Loucy (cell line): ENCODE measurements at regions not wholly inside any gene's neighbourhood (a gene's known extent, or its start where the extent isn't known, plus 50 kb on each side); places are given as distances from the start of the nearest gene placed in this dataset.

Experiments
- H2AFZ ChIP-seq: fragments of 200-600 bp; sonication (generic); 2 replicates; pipeline ENCODE4 v1.6.0; 2016; ENCODE audit warnings: antibody characterized with exemption, mild to moderate bottlenecking, low read length, moderate library complexity
- H3F3A ChIP-seq: fragments of 200-600 bp; 2 replicates; pipeline ENCODE4 v1.6.0; 2016; ENCODE audit warnings: antibody characterized with exemption, low read depth, mild to moderate bottlenecking
- H3K27me3 ChIP-seq: fragments of 200-600 bp; sonication (generic); 2 replicates; pipeline ENCODE4 v1.6.1; 2014; ENCODE audit warnings: low read length, mild to moderate bottlenecking; ENCODE audit not compliant: insufficient read depth, poor library complexity, severe bottlenecking
- H3K36me3 ChIP-seq: fragments of 200-600 bp; sonication (generic); 2 replicates; pipeline ENCODE4 v1.6.1; 2016; ENCODE audit warnings: low read length; ENCODE audit not compliant: insufficient read depth
- H3K4me1 ChIP-seq: fragments of 200-600 bp; sonication (generic); 2 replicates; pipeline ENCODE4 v1.5.1; 2014; ENCODE audit warnings: low read length, mild to moderate bottlenecking; ENCODE audit not compliant: insufficient read depth, poor library complexity, severe bottlenecking
- H3K4me2 ChIP-seq: fragments of 200-600 bp; sonication (generic); 2 replicates; pipeline ENCODE4 v1.6.0; 2014; ENCODE audit warnings: antibody characterized with exemption, low read length, low read depth, mild to moderate bottlenecking; ENCODE audit not compliant: poor library complexity, severe bottlenecking
- H3K4me3 ChIP-seq: fragments of 200-600 bp; sonication (generic); 2 replicates; pipeline ENCODE4 v1.5.1; 2014; ENCODE audit warnings: low read length, mild to moderate bottlenecking, mixed read lengths; ENCODE audit not compliant: poor library complexity, severe bottlenecking
- H3K79me2 ChIP-seq: fragments of 200-600 bp; sonication (generic); 2 replicates; pipeline ENCODE4 v1.6.1; 2014; ENCODE audit warnings: low read length; ENCODE audit not compliant: insufficient read depth
- H3K9ac ChIP-seq: fragments of 200-600 bp; sonication (generic); 2 replicates; pipeline ENCODE4 v1.6.0; 2014; ENCODE audit warnings: mild to moderate bottlenecking, low read depth, low read length, moderate library complexity; ENCODE audit not compliant: poor library complexity, severe bottlenecking
- H3K9me2 ChIP-seq: fragments of 200-600 bp; sonication (generic); replicated peaks from 2 replicates; pipeline ENCODE4 v1.6.1; 2016; ENCODE audit warnings: low read depth, low read length, mixed read lengths
- H3K9me3 ChIP-seq: fragments of 200-600 bp; sonication (generic); 2 replicates; pipeline ENCODE4 v1.6.1; 2014; ENCODE audit warnings: mild to moderate bottlenecking, antibody characterized with exemption, low read length, low read depth; ENCODE audit not compliant: insufficient read depth
- H4K20me1 ChIP-seq: fragments of 200-600 bp; sonication (generic); 2 replicates; pipeline ENCODE4 v1.6.0; 2014; ENCODE audit warnings: antibody characterized with exemption, low read length, mild to moderate bottlenecking; ENCODE audit not compliant: insufficient read depth, poor library complexity, severe bottlenecking
- CTCF ChIP-seq: fragments of 200-600 bp; sonication (generic); conservative IDR thresholded peaks from 2 replicates; pipeline ENCODE4 v1.5.1; 2014; ENCODE audit warnings: mild to moderate bottlenecking, antibody characterized with exemption, low read length
- EZH2phosphoT487 ChIP-seq: fragments of 200-600 bp; IDR thresholded peaks from 2 replicates; pipeline ENCODE4 v1.6.1; 2018; ENCODE audit warnings: antibody characterized with exemption, mild to moderate bottlenecking, moderate library complexity, borderline replicate concordance

- Histone ChIP-seq H3K4me1 (no peaks in the 10 kb centered on the region), H3F3A (no peaks in the 10 kb centered on the region), H3K36me3 (no peaks in the 10 kb centered on the region), H3K4me3 (no peak overlapping the region), H3K9me3 (no peaks in the 10 kb centered on the region), H4K20me1 (no peaks in the 10 kb centered on the region), H3K9me2 (no peaks in the 10 kb centered on the region), H2AFZ (no peak overlapping the region), H3K27me3 (no peaks in the 10 kb centered on the region), H3K4me2 (no peak overlapping the region), H3K9ac (no peak overlapping the region), H3K79me2 (no peaks in the 10 kb centered on the region)
- TF ChIP-seq CTCF (no peak), EZH2phosphoT487 (no peak)
Measured at GRCh38 chr10:9636216-9636615, 1381.5 kb upstream of the CELF2 start.

DNA sequence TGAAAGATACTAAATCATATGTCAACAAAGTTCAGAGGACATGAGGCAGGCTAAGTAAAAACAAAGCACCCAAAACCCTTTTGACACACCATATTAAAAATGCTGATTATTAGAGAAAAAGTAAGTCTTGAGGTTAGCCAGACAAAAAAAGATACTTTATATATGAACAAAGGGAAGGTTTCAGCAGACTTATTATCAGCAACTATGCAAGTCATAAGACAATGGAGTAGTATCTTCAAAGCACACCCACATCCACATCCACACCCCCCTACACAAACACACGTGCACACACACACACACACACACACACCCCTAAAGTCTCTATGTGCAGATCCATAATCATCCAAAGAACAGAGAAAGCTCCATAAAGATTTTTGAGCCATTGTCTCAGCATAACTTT is 1373.9 kb upstream of the CELF2 start:
- no peaks in the 10 kb centered on the region for H4K20me1 ChIP-seq
- no peaks in the 10 kb centered on the region for H3K27me3 ChIP-seq
- H3K4me1 ChIP-seq, result no peaks in the 10 kb centered on the region
- no peaks in the 10 kb centered on the region for H3K9me3 ChIP-seq
- H3K4me3 ChIP-seq, result no peak overlapping the region
- H2AFZ ChIP-seq, result no peak overlapping the region
- TF ChIP-seq CTCF (no peak), EZH2phosphoT487 (no peak)
- H3K4me2 ChIP-seq, result no peak overlapping the region
- no peaks in the 10 kb centered on the region for H3K79me2 ChIP-seq
- no peaks in the 10 kb centered on the region for H3K9me2 ChIP-seq
- no peaks in the 10 kb centered on the region for H3K36me3 ChIP-seq
- H3K9ac ChIP-seq, result no peak overlapping the region
- H3F3A ChIP-seq, result no peaks in the 10 kb centered on the region

DNA sequence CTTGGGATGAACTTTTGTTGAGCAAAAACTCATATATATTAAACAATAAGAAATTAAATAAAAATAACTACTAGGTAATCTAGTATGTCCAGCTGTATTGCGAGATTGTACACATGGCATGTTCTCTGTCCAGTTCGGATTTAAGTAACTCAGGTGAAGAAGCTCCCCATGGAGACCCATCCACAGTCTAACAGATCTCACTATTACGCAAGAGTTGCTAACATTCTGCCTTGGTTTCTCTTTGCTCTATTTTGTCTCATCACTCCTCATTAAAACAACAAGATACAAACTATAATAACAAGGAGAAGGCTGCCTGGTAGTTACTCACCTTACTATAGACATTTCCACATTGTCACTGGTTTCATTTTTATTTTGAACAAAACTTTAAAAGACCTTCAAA is 1372.3 kb upstream of the CELF2 start:
- no peaks in the 10 kb centered on the region for H3K27me3 ChIP-seq
- no peaks in the 10 kb centered on the region for H4K20me1 ChIP-seq
- no peak overlapping the region for H3K4me3 ChIP-seq
- TF ChIP-seq EZH2phosphoT487 (no peak), CTCF (no peak)
- H3F3A ChIP-seq, result no peaks in the 10 kb centered on the region
- H3K4me1 ChIP-seq, result no peaks in the 10 kb centered on the region
- no peaks in the 10 kb centered on the region for H3K9me3 ChIP-seq
- no peak overlapping the region for H2AFZ ChIP-seq
- H3K36me3 ChIP-seq, result no peaks in the 10 kb centered on the region
- no peak overlapping the region for H3K9ac ChIP-seq
- no peak overlapping the region for H3K4me2 ChIP-seq
- no peaks in the 10 kb centered on the region for H3K79me2 ChIP-seq
- H3K9me2 ChIP-seq, result no peaks in the 10 kb centered on the region
